Activated T-helper 1 cell treated with anti-CD3 and anti-CD28 coated beads, Interleukin-12 subunit alpha, Interleukin-12 subunit beta, Interleukin-2, Interleukin-4 antibody, amounts not matched to agents 30 ng/mL and 10 ng/mL and 1 ng/mL, durations not matched to agents 14 hours and 24 hours and 36 hours (primary cell): ENCODE measurements at regions not wholly inside any gene's neighbourhood (a gene's known extent, or its start where the extent isn't known, plus 50 kb on each side); places are given as distances from the start of the nearest gene placed in this dataset.
"Not testable (repeated sequence)": the region's sequence is repeated elsewhere in the genome, so short reads cannot be mapped to it uniquely, and the experiment has no call there.

Source experiments
- DNase-seq: peaks from one replicate; pipeline ENCODE4 v3.0.0; 2021; ENCODE audit warnings: low spot score
- H3K27ac Mint-ChIP-seq: one replicate; pipeline ENCODE4 v1.8.0; 2021; ENCODE audit warnings: mild to moderate bottlenecking, mixed read lengths
- H3K27me3 Mint-ChIP-seq: one replicate; pipeline ENCODE4 v1.8.0; 2022; ENCODE audit warnings: mild to moderate bottlenecking, moderate library complexity, mixed read lengths; ENCODE audit not compliant: insufficient read depth
- H3K36me3 Mint-ChIP-seq: one replicate; pipeline ENCODE4 v1.8.0; 2021; ENCODE audit warnings: low read depth, mixed read lengths
- H3K4me1 Mint-ChIP-seq: one replicate; pipeline ENCODE4 v1.8.0; 2021; ENCODE audit warnings: low read depth, mixed read lengths
- H3K4me3 Mint-ChIP-seq: one replicate; pipeline ENCODE4 v1.8.0; 2021; ENCODE audit warnings: mild to moderate bottlenecking, moderate library complexity, mixed read lengths
- H3K9me3 Mint-ChIP-seq: one replicate; pipeline ENCODE4 v1.8.0; 2021; ENCODE audit warnings: mixed read lengths
- intact Hi-C: fragments of 100-400 bp; cut with micrococcal nuclease; formaldehyde crosslinking; loops from one replicate; pipeline ENCODE4 v1.15.1; 2024

DNA sequence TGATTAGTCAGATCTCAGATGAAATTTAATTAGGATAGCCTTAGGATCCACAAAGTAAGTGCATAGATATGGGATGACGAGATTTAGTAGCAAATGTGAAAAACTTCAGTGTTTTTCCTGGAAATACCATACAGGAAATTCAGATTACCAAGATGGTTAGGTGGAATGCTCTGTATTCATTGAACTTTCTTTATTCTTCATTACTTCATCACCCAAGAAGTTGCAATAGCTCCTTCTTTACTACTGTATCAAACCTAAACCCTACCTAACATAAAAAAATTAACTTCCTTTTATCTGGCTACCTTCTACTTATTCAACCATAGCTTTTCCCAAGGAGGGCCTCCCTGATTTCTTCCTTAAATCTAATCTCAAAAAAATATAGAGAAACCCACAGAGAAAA lies 100.4 kb downstream of the TTC6 start:
- no peaks in the 10 kb centered on the region for H3K36me3 Mint-ChIP-seq
- no peaks in the 10 kb centered on the region for H3K4me1 Mint-ChIP-seq
- DNase-seq = no peak
- H3K27me3 Mint-ChIP-seq = no peaks in the 10 kb centered on the region
- intact Hi-C loops = no loop called here
- H3K9me3 Mint-ChIP-seq = peaks cover 3% of the 10 kb centered on the region
- H3K27ac Mint-ChIP-seq = no peak overlapping the region
- no peak overlapping the region for H3K4me3 Mint-ChIP-seq

DNA sequence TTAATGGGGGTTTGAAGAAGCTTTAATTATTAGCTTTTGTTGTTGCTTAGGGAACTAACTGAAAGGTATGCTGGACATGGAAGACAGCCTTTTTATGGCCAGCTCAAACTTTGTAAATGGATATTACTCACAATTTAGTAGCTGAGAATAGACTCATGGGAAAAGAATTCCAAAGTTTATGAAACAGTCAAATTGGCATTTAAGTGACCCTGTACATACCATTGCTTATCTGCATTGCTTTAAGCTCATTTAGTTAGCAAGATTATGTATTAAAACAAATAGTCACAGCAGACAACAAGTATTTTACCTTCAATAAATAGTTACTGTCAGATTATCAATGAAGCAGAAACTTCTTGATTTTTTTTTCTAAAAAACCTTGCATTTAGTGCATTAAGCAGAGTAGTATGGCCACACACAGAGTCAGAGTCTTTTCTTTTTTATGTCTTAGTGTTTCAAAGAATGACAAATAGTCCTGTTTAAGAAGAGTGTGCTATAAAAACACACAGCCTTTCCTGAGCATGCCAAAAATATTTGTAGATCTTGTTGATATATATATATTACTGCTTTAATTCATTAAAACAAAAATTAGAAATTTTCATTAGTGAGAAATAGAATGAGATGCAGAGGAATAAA lies 102.2 kb downstream of the TTC6 start:
- no peak for DNase-seq

DNA sequence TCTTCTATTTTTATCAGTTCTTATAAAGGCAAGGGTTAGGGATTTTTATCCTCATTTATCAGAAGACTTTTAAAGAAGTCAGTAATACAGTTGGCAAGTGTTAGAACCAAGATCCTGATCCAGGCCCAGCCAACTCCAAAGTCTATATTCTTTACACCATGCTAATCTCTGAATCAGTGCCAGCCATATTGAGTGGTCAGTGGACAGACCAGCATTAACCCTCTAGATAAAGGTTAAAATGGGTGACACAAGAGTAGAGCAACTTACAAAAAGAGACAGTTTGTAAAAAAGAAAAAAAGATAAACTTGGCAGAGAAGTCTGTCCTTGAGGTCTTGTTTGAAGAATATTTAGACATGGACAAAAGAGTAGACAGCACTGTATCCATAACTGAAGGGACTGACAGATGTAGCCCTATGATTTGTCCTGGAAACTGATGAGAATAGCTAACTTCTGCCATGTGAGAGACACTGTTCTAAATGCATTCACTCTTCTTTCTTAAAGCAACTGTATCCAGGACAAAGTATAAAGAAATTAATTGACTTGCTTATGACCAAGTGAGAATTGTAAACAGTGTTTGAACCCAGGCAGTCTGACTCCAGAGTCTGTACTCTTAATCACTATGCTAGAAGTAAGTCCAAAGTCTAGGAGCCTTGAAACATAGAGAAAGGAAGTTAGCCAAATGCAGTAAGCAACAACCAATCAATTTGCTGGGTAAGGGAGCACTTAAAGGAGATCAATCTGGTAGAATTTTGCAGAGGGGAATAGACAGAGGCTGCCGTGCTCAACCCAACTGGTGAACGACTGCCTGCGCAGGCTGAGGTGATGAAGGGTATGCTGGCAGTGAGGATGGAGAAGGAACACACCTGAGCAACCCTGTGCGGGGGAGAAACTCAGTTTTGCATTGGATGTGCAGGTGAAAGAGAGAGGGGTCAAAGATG lies 103.7 kb downstream of the TTC6 start:
- no peaks in the 10 kb centered on the region for H3K27me3 Mint-ChIP-seq
- no peaks in the 10 kb centered on the region for H3K4me1 Mint-ChIP-seq
- no peak overlapping the region for H3K4me3 Mint-ChIP-seq
- intact Hi-C loops = no loop called here
- no peak for DNase-seq
- H3K36me3 Mint-ChIP-seq = no peaks in the 10 kb centered on the region
- H3K27ac Mint-ChIP-seq = no peak overlapping the region
- H3K9me3 Mint-ChIP-seq = no peaks in the 10 kb centered on the region

More for the DNA sequence above, 102.2 kb downstream of the TTC6 start:
- H3K27me3 Mint-ChIP-seq = no peaks in the 10 kb centered on the region
- no peak overlapping the region for H3K4me3 Mint-ChIP-seq
- peaks cover 3% of the 10 kb centered on the region for H3K9me3 Mint-ChIP-seq
- H3K36me3 Mint-ChIP-seq = no peaks in the 10 kb centered on the region
- no peak overlapping the region for H3K27ac Mint-ChIP-seq
- intact Hi-C loops = no loop called here
- no peaks in the 10 kb centered on the region for H3K4me1 Mint-ChIP-seq

- Mint-ChIP-seq H3K4me3 (no peak overlapping the region), H3K4me1 (no peaks in the 10 kb centered on the region)
- intact Hi-C loops = loop anchor here (5.0 kb wide), 1 partner anchor 165 kb away; no protein-coding TSS in a partner anchor
These were observed 112.3 kb downstream of the TTC6 start for GRCh38 chr14:37707716-37708115.

GRCh38 chr14:37708481-37708880 lies 113.1 kb downstream of the TTC6 start:
- Mint-ChIP-seq H3K4me3 (no peak overlapping the region), H3K4me1 (no peaks in the 10 kb centered on the region), H3K27me3 (no peaks in the 10 kb centered on the region), H3K36me3 (no peaks in the 10 kb centered on the region), H3K9me3 (no peaks in the 10 kb centered on the region), H3K27ac (no peak overlapping the region)
- no peak for DNase-seq
- intact Hi-C loops = loop anchor here (5.0 kb wide), 1 partner anchor 164 kb away; no protein-coding TSS in a partner anchor

More at GRCh38 chr14:37707716-37708115, 112.3 kb downstream of the TTC6 start:
- DNase-seq = no peak
- no peak overlapping the region for H3K27ac Mint-ChIP-seq
- H3K9me3 Mint-ChIP-seq = no peaks in the 10 kb centered on the region
- no peaks in the 10 kb centered on the region for H3K27me3 Mint-ChIP-seq
- H3K36me3 Mint-ChIP-seq = no peaks in the 10 kb centered on the region

DNA sequence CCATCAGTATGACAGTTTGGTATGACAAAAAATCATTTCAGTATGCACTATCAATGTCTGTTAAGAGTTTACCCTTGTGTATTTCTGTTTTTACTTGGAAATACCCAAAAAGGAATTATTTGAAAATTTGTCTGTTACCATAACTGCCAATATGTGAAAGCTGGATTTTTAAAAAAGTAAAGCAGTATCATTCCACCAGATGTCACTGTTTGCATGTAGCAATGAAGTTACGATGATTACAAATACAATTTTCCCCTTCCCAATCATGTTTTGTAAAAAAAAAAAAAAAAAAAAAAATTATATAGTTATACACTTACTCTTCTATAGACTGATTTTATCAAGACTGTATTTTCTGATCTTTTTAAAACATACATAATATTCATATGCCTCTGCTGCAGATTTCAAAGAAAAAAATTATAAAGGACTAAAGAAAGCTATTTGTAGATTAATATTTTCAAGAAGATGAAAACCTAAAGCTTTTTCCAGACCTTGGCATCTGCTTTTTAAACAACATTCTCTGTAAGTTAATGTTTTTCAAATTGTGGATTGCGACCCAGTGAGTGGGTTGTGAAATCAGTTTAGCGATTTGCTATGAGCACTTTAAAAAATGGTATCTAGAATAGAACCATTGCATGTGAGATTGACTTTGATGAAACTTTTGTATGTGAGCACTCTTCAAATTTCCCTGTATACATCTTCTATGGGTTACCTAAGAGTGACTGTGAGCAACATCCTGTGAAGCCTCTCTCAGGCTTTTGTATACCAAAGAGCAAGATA lies 114.2 kb downstream of the TTC6 start:
- intact Hi-C loops = loop anchor here (5.0 kb wide), 1 partner anchor 163 kb away; no protein-coding TSS in a partner anchor
- no peaks in the 10 kb centered on the region for H3K4me1 Mint-ChIP-seq
- no peak overlapping the region for H3K27ac Mint-ChIP-seq
- H3K9me3 Mint-ChIP-seq = no peaks in the 10 kb centered on the region
- no peak overlapping the region for H3K4me3 Mint-ChIP-seq
- no peak for DNase-seq
- H3K27me3 Mint-ChIP-seq = no peaks in the 10 kb centered on the region
- H3K36me3 Mint-ChIP-seq = no peaks in the 10 kb centered on the region

GRCh38 chr14:37711356-37711830 lies 116.0 kb downstream of the TTC6 start:
- H3K4me3 Mint-ChIP-seq = no peak overlapping the region
- no peak overlapping the region for H3K27ac Mint-ChIP-seq
- no peaks in the 10 kb centered on the region for H3K27me3 Mint-ChIP-seq
- no peaks in the 10 kb centered on the region for H3K4me1 Mint-ChIP-seq
- intact Hi-C loops = no loop called here
- no peaks in the 10 kb centered on the region for H3K36me3 Mint-ChIP-seq
- H3K9me3 Mint-ChIP-seq = no peaks in the 10 kb centered on the region
- no peak for DNase-seq

DNA sequence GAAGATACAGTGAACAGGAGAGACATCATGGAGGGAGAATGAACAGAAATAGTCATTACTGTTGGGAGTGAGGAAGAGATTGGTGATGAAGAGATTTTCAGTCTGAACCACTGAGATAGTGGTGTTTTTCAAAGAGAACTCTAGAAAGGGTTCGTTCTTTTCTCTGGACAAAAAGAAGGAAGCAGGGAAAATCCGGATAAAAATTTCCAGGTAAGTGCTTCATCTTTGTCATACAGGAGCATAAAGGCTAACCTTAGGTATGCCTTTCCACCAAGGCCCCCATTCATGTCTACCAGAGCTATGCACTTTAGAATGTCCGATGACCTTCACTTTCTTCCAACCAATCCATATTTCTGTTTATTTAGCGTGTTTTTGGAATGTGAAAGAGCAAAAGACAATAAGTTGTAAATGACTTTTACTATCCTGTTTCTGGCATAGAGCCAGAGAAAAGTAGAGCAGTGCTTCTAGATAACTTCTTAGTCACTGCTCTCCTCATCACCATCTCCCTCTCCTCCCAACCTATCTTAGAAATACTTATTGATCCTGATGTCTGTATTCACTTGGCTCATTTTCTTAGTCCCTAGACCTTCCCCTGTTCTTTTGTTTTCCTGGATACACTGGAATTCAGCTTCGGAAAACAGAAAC lies 116.5 kb downstream of the TTC6 start:
- H3K27me3 Mint-ChIP-seq = no peaks in the 10 kb centered on the region
- no peaks in the 10 kb centered on the region for H3K9me3 Mint-ChIP-seq
- H3K36me3 Mint-ChIP-seq = no peaks in the 10 kb centered on the region
- DNase-seq = no peak
- H3K4me3 Mint-ChIP-seq = no peak overlapping the region
- H3K4me1 Mint-ChIP-seq = no peaks in the 10 kb centered on the region
- no peak overlapping the region for H3K27ac Mint-ChIP-seq
- intact Hi-C loops = no loop called here

DNA sequence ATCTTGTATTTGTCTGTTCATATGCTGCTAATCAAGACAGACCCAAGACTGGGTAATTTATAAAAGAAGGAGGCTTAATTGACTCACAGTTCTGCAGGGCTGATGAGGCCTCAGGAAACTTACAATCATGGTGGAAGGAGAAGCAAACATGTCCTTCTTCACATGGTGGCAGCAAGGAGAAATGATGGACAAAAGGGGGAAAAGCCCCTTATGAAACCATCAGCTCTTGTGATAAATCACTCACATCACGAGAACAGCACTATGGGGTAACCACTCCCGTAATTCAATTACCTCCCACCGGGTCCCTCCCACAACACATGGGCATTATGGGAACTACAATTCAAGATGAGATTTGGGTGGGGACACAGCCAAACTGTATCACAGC lies 117.0 kb downstream of the TTC6 start:
- H3K36me3 Mint-ChIP-seq, DNase-seq, H3K9me3 Mint-ChIP-seq, H3K27me3 Mint-ChIP-seq, intact Hi-C loops, H3K27ac Mint-ChIP-seq, H3K4me1 Mint-ChIP-seq, H3K4me3 Mint-ChIP-seq: not testable (repeated sequence)

- H3K9me3 Mint-ChIP-seq = no peaks in the 10 kb centered on the region
- no peaks in the 10 kb centered on the region for H3K4me1 Mint-ChIP-seq
- no peaks in the 10 kb centered on the region for H3K27me3 Mint-ChIP-seq
- no peak for DNase-seq
- H3K36me3 Mint-ChIP-seq = no peaks in the 10 kb centered on the region
- H3K4me3 Mint-ChIP-seq = no peak overlapping the region
- intact Hi-C loops = no loop called here
- no peak overlapping the region for H3K27ac Mint-ChIP-seq
These were observed 117.6 kb downstream of the TTC6 start for GRCh38 chr14:37712976-37713431.

GRCh38 chr14:37720131-37720530 lies 124.7 kb downstream of the TTC6 start:
- Mint-ChIP-seq H3K27ac (no peak overlapping the region), H3K4me3 (no peak overlapping the region)

DNA sequence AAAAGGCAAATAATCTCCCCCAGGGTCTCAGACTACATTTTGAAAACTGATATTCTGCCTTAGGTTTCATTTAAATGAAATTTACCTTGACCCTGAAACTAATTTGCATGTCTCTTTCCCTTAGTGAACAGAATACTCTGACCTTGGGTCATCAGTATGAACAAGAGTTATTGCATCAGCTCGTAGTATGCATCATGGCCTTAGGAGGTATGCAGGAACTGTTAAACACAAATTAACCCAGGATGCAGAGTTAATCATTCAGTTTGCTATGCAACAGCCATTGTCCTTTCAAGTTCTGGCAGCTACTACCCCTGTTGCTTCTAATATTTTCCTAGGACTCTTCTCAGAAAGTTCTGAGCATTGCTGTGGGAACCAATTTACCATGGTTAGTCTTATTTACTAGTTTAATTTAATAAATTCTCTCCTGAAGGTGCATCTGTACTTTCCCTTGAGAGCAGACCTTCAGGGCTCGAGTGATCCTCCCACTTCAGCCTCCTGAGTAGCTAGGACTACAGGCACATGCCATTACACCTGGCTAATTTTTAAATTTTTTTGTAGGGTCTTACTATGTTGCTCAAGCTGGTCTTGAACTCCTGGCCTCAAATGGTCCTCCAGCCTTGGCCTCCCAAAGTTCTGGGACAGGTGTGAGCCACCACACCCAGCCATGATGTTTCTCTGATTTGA lies 126.7 kb downstream of the TTC6 start:
- intact Hi-C loops = no loop called here
- no peak for DNase-seq
- Mint-ChIP-seq H3K4me3 (no peak overlapping the region), H3K9me3 (no peaks in the 10 kb centered on the region), H3K4me1 (no peaks in the 10 kb centered on the region), H3K36me3 (no peaks in the 10 kb centered on the region), H3K27ac (no peak overlapping the region), H3K27me3 (no peaks in the 10 kb centered on the region)

More at GRCh38 chr14:37720131-37720530, 124.7 kb downstream of the TTC6 start:
- intact Hi-C loops = no loop called here
- Mint-ChIP-seq H3K9me3 (no peaks in the 10 kb centered on the region), H3K27me3 (no peaks in the 10 kb centered on the region), H3K36me3 (no peaks in the 10 kb centered on the region), H3K4me1 (no peaks in the 10 kb centered on the region)
- no peak for DNase-seq
